ENCODE measurements at regions not wholly inside any gene's neighbourhood (a gene's known extent, or its start where the extent isn't known, plus 50 kb on each side); places are given as distances from the start of the nearest gene placed in this dataset.
A peak's percentile ranks its signal among the peaks of the same experiment; 100 is the strongest.
"Not testable (repeated sequence)": the region's sequence is repeated elsewhere in the genome, so short reads cannot be mapped to it uniquely, and the experiment has no call there.

DNA sequence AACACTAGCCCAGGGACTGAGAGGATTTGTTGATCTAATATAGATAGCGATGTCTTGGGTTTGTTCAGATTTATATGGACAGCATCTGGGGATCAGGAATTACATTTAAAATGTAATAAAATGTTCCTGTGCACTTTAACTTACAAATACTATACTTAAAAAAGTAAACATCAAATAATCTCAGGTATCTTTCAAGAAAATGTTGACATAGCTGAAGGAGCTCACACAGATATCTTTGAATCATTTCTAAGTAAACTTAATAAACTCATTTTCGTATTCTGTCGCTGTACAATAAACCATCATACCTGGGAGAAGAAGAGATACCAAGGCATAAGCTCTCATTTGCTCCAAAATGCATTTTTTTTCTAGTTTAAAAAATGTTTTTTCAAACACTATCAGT, 557.5 kb upstream of the NR2F2 start:
- H3K4ac ChIP-seq (ENCODE audit: low read depth, low read length): no peak overlapping the region
- H3K27me3 ChIP-seq (ENCODE audit: insufficient read depth, low read length): no peaks in the 10 kb centered on the region
- no peak overlapping the region for H3K14ac ChIP-seq (ENCODE audit: low read length)
- no peak overlapping the region for H2BK120ac ChIP-seq (ENCODE audit: insufficient read depth, low read length, poor library complexity)
- H3K4me1 ChIP-seq (ENCODE audit: control insufficient read depth in 1 of 2, insufficient read depth in 2 of 2, low read length in 2 of 2): peaks cover 0 to 3% of the 10 kb centered on the region in 2 experiments
- H4K8ac ChIP-seq (ENCODE audit: low read depth, low read length): no peak overlapping the region
- H2AK5ac ChIP-seq (ENCODE audit: low read length): no peak overlapping the region
- no peak overlapping the region for H3K23ac ChIP-seq (ENCODE audit: low read length)
- no peak overlapping the region for H2AFZ ChIP-seq (ENCODE audit: insufficient read depth, low read length, poor library complexity)
- no CpG with 5 or more reads among the region's 3 CpGs for WGBS (ENCODE audit: extremely low coverage, insufficient coverage, insufficient read length)
- H4K91ac ChIP-seq (ENCODE audit: low read depth, low read length): no peak overlapping the region
- no peaks in the 10 kb centered on the region for H3K9me3 ChIP-seq (ENCODE audit: insufficient read depth, low read depth, low read length)
- H3K4me3 ChIP-seq (ENCODE audit: low read depth, low read length): no peak overlapping the region
- H3K27ac ChIP-seq (ENCODE audit: low read depth, low read length): no peak overlapping the region
- H3K79me1 ChIP-seq (ENCODE audit: low read length): no peaks in the 10 kb centered on the region
- H3K4me2 ChIP-seq (ENCODE audit: low read length): no peak overlapping the region
- no peak overlapping the region for H4K12ac ChIP-seq (ENCODE audit: low read depth, low read length)
- DNase-seq: no peak
- H3K79me2 ChIP-seq (ENCODE audit: control insufficient read depth, insufficient read depth, low read length, poor library complexity): no peaks in the 10 kb centered on the region
- H3K36me3 ChIP-seq (ENCODE audit: control insufficient read depth in 1 of 2, insufficient read depth in 2 of 2, low read length in 2 of 2): no peaks in the 10 kb centered on the region
- no peak overlapping the region for H2BK5ac ChIP-seq (ENCODE audit: low read depth, low read length, poor library complexity)
- H3K9ac ChIP-seq (ENCODE audit: low read length): no peak overlapping the region
- no peak overlapping the region for H3K18ac ChIP-seq (ENCODE audit: low read length)
- H2BK12ac ChIP-seq (ENCODE audit: low read length): no peak overlapping the region

DNA sequence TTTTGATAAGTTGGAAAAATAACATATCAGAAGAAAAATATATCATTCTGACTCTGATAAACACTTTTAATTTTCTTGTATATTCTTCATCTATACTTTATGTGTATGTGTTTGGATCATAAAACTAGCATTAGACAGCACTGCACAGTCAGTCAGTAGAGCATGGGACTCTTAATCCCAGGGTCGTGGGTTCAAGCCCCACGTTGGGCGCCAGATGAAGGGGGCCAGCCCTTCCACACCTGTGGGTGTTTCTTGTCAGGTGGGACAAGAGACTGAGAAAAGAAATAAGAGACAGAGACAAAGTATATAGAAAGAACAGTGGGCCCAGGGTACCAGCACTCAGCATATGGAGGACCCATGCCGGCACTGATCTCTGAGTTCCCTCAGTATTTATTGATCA, 546.0 kb upstream of the NR2F2 start:
- H3K4ac ChIP-seq (ENCODE audit: low read depth, low read length): no peak overlapping the region
- H3K9me3 ChIP-seq (ENCODE audit: insufficient read depth, low read depth, low read length): peaks cover 3% of the 10 kb centered on the region
- H3K14ac ChIP-seq (ENCODE audit: low read length): no peak overlapping the region
- H3K23ac ChIP-seq (ENCODE audit: low read length): no peak overlapping the region
- no peak overlapping the region for H4K8ac ChIP-seq (ENCODE audit: low read depth, low read length)
- H3K4me3 ChIP-seq (ENCODE audit: low read depth, low read length): no peak overlapping the region
- H3K27ac ChIP-seq (ENCODE audit: low read depth, low read length): no peak overlapping the region
- H2AFZ ChIP-seq (ENCODE audit: insufficient read depth, low read length, poor library complexity): no peak overlapping the region
- no peak overlapping the region for H4K12ac ChIP-seq (ENCODE audit: low read depth, low read length)
- H3K18ac ChIP-seq (ENCODE audit: low read length): no peak overlapping the region
- no peak overlapping the region for H4K91ac ChIP-seq (ENCODE audit: low read depth, low read length)
- no peaks in the 10 kb centered on the region for H3K36me3 ChIP-seq (ENCODE audit: control insufficient read depth in 1 of 2, insufficient read depth in 2 of 2, low read length in 2 of 2)
- no peak overlapping the region for H2BK5ac ChIP-seq (ENCODE audit: low read depth, low read length, poor library complexity)
- no peaks in the 10 kb centered on the region for H3K79me1 ChIP-seq (ENCODE audit: low read length)
- H3K9ac ChIP-seq (ENCODE audit: low read length): no peak overlapping the region
- H2BK120ac ChIP-seq (ENCODE audit: insufficient read depth, low read length, poor library complexity): no peak overlapping the region
- no peak for DNase-seq
- H3K79me2 ChIP-seq (ENCODE audit: control insufficient read depth, insufficient read depth, low read length, poor library complexity): no peaks in the 10 kb centered on the region
- no peak overlapping the region for H3K4me2 ChIP-seq (ENCODE audit: low read length)
- no peaks in the 10 kb centered on the region for H3K4me1 ChIP-seq (ENCODE audit: control insufficient read depth in 1 of 2, insufficient read depth in 2 of 2, low read length in 2 of 2)
- no peak overlapping the region for H2AK5ac ChIP-seq (ENCODE audit: low read length)
- H3K27me3 ChIP-seq (ENCODE audit: insufficient read depth, low read length): no peaks in the 10 kb centered on the region
- no CpG with 5 or more reads among the region's 4 CpGs for WGBS (ENCODE audit: extremely low coverage, insufficient coverage, insufficient read length)
- no peak overlapping the region for H2BK12ac ChIP-seq (ENCODE audit: low read length)

DNA sequence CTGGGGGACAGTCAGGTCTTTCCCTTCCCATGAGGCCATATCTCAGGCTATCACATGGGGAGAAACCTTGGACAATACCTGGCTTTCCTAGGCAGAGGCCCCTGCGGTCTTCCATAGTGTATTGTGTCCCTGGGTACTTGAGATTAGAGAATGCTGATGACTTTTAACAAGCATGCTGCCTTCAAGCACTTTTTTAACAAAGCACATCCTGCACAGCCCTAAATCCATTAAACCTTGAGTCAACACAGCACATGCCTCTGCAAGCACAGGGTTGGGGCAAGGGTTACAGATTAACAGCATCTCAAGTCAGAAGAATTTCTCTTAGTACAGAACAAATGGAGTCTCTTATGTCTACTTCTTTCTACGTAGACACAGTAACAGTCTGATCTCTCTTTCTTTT, 545.2 kb upstream of the NR2F2 start:
- not testable (repeated sequence) for DNase-seq; H3K4me1 ChIP-seq (ENCODE audit: control insufficient read depth in 1 of 2, insufficient read depth in 2 of 2, low read length in 2 of 2); H3K36me3 ChIP-seq (ENCODE audit: control insufficient read depth in 1 of 2, insufficient read depth in 2 of 2, low read length in 2 of 2); H2AK5ac ChIP-seq (ENCODE audit: low read length); H3K4me3 ChIP-seq (ENCODE audit: low read depth, low read length); H3K27ac ChIP-seq (ENCODE audit: low read depth, low read length); H3K27me3 ChIP-seq (ENCODE audit: insufficient read depth, low read length); H3K9me3 ChIP-seq (ENCODE audit: insufficient read depth, low read depth, low read length); H3K4me2 ChIP-seq (ENCODE audit: low read length); H3K18ac ChIP-seq (ENCODE audit: low read length); H2AFZ ChIP-seq (ENCODE audit: insufficient read depth, low read length, poor library complexity); H4K91ac ChIP-seq (ENCODE audit: low read depth, low read length); H3K79me1 ChIP-seq (ENCODE audit: low read length); H2BK5ac ChIP-seq (ENCODE audit: low read depth, low read length, poor library complexity); H3K23ac ChIP-seq (ENCODE audit: low read length); H4K12ac ChIP-seq (ENCODE audit: low read depth, low read length); H3K9ac ChIP-seq (ENCODE audit: low read length); H3K14ac ChIP-seq (ENCODE audit: low read length); H2BK120ac ChIP-seq (ENCODE audit: insufficient read depth, low read length, poor library complexity); H3K4ac ChIP-seq (ENCODE audit: low read depth, low read length); H3K79me2 ChIP-seq (ENCODE audit: control insufficient read depth, insufficient read depth, low read length, poor library complexity); H2BK12ac ChIP-seq (ENCODE audit: low read length); H4K8ac ChIP-seq (ENCODE audit: low read depth, low read length)
- no CpG with 5 or more reads among the region's 2 CpGs for WGBS (ENCODE audit: extremely low coverage, insufficient coverage, insufficient read length)

DNA sequence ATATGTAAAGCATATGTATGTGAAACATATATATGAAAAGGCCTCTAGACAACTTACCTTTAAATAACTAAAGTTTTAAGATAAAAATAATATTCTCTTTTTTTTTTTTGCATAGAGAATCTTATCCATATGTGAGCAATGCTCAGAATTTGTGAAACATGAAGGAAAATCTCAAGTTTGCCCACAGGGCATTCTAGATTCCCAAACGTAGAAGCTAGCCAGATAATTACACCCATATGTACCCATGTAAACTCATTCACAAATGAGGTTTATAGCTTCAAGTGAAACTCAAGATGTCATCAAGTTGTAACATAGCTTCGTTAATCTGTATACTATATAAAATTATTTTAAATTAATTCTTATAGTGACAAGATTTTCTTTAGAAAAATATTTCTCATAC, 537.3 kb upstream of the NR2F2 start:
- Histone ChIP-seq H2AK5ac (ENCODE audit: low read length) (no peak overlapping the region), H3K27ac (ENCODE audit: low read depth, low read length) (no peak overlapping the region), H3K36me3 (ENCODE audit: control insufficient read depth in 1 of 2, insufficient read depth in 2 of 2, low read length in 2 of 2) (no peaks in the 10 kb centered on the region), H3K14ac (ENCODE audit: low read length) (no peak overlapping the region), H3K9ac (ENCODE audit: low read length) (no peak overlapping the region), H3K4ac (ENCODE audit: low read depth, low read length) (no peak overlapping the region), H2BK120ac (ENCODE audit: insufficient read depth, low read length, poor library complexity) (no peak overlapping the region), H3K27me3 (ENCODE audit: insufficient read depth, low read length) (no peaks in the 10 kb centered on the region), H2BK12ac (ENCODE audit: low read length) (no peak overlapping the region), H3K18ac (ENCODE audit: low read length) (no peak overlapping the region), H3K79me2 (ENCODE audit: control insufficient read depth, insufficient read depth, low read length, poor library complexity) (no peaks in the 10 kb centered on the region), H3K79me1 (ENCODE audit: low read length) (no peaks in the 10 kb centered on the region), H4K91ac (ENCODE audit: low read depth, low read length) (no peak overlapping the region), H2AFZ (ENCODE audit: insufficient read depth, low read length, poor library complexity) (no peak overlapping the region), H4K8ac (ENCODE audit: low read depth, low read length) (no peak overlapping the region), H4K12ac (ENCODE audit: low read depth, low read length) (no peak overlapping the region), H3K4me2 (ENCODE audit: low read length) (no peak overlapping the region), H2BK5ac (ENCODE audit: low read depth, low read length, poor library complexity) (no peak overlapping the region), H3K9me3 (ENCODE audit: insufficient read depth, low read depth, low read length) (no peaks in the 10 kb centered on the region), H3K4me3 (ENCODE audit: low read depth, low read length) (no peak overlapping the region), H3K4me1 (ENCODE audit: control insufficient read depth in 1 of 2, insufficient read depth in 2 of 2, low read length in 2 of 2) (no peaks in the 10 kb centered on the region), H3K23ac (ENCODE audit: low read length) (no peak overlapping the region)
- peak; percentile 74 to 92 for DNase-seq
- no CpG with 5 or more reads among the region's 2 CpGs for WGBS (ENCODE audit: extremely low coverage, insufficient coverage, insufficient read length)

All from trophoblast cell (in vitro differentiated cells and primary cell).